ENCODE measurements at regions not wholly inside any gene's neighbourhood (a gene's known extent, or its start where the extent isn't known, plus 50 kb on each side); places are given as distances from the start of the nearest gene placed in this dataset.

DNA sequence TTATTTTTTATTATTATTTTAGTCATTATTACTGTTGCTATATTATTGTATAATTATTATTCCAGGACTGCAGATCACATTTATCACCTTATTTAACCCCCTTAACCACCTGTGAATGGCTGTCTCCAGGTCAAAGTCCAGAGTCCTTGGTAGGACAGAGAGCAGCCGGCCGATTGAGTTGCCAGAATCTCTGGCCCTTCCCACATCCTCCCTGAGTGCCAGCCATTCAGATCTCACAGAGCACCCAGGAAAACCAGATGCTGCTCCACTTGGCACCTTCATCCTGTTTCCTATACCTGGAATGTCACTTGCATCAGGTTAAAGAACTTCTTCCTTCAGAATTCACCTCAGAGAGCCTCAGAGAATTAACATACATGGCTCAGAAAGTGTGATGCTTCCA, 101.1 kb downstream of the ELAPOR2 start:
- CTCF ChIA-PET: no interaction called here
- POLR2A ChIA-PET: no interaction called here
- DNase-seq (ENCODE audit: low read depth, low spot score) (no peak), FAIRE-seq (no peak)
- Histone ChIP-seq H2AFZ (ENCODE audit: low read depth, low read length) (no peak overlapping the region), H3K9me3 (replicated peaks; ENCODE audit: control insufficient read depth, insufficient read depth, low read length) (no peaks in the 10 kb centered on the region), H3K4me1 (ENCODE audit: control insufficient read depth, extremely low read depth, insufficient read depth, low read length) (peaks cover 5% of the 10 kb centered on the region), H3K36me3 (ENCODE audit: control insufficient read depth in 2 of 2, extremely low read depth in 1 of 2, insufficient read depth in 2 of 2, low read length in 2 of 2) (no peaks in the 10 kb centered on the region), H3K27ac (ENCODE audit: insufficient read depth, low read depth, low read length) (no peak overlapping the region), H4K20me1 (replicated peaks; ENCODE audit: control insufficient read depth, extremely low read depth, insufficient read depth, low read length) (no peaks in the 10 kb centered on the region), H3K4me3 (replicated peaks in 1 of 3; ENCODE audit: insufficient read depth in 1 of 3, low read depth in 1 of 3, low read length in 3 of 3) (no peak overlapping the region), H3K9ac (replicated peaks; ENCODE audit: extremely low read depth, insufficient read depth, low read length) (no peak overlapping the region), H3K79me2 (ENCODE audit: control insufficient read depth, insufficient read depth, low read length) (no peaks in the 10 kb centered on the region), H3K4me2 (ENCODE audit: insufficient read depth, low read length) (no peak overlapping the region), H3K27me3 (ENCODE audit: control insufficient read depth in 2 of 2, insufficient read depth in 2 of 2, low read length in 2 of 2) (no peaks in the 10 kb centered on the region), H3K9me1 (replicated peaks; ENCODE audit: control insufficient read depth, extremely low read depth, insufficient read depth, low read length) (no peaks in the 10 kb centered on the region)
- dilution Hi-C loops (cut with MboI; ENCODE audit: extremely low pct_ligation_motif_present, low sequenced_read_pairs) (no loop called here), intact Hi-C loops (cut with micrococcal nuclease) (no loop called here)
- TF ChIP-seq POLR2AphosphoS5 (IDR thresholded peaks at IDR 0.05; ENCODE audit: insufficient read depth, low read depth, low read length): no peak
- TF ChIP-seq POLR2A (IDR thresholded peaks at IDR 0.05; ENCODE audit: low read depth, low read length): no peak
- no peak for TF ChIP-seq EZH2 (IDR thresholded peaks at IDR 0.05; ENCODE audit: borderline replicate concordance, low read depth, low read length, severe bottlenecking)
- TF ChIP-seq, protein P1, sequence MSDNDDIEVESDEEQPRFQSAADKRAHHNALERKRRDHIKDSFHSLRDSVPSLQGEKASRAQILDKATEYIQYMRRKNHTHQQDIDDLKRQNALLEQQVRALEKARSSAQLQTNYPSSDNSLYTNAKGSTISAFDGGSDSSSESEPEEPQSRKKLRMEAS (IDR thresholded peaks at IDR 0.05; ENCODE audit: insufficient read depth, insufficient read length): no peak
- TF ChIP-seq, protein P2, sequence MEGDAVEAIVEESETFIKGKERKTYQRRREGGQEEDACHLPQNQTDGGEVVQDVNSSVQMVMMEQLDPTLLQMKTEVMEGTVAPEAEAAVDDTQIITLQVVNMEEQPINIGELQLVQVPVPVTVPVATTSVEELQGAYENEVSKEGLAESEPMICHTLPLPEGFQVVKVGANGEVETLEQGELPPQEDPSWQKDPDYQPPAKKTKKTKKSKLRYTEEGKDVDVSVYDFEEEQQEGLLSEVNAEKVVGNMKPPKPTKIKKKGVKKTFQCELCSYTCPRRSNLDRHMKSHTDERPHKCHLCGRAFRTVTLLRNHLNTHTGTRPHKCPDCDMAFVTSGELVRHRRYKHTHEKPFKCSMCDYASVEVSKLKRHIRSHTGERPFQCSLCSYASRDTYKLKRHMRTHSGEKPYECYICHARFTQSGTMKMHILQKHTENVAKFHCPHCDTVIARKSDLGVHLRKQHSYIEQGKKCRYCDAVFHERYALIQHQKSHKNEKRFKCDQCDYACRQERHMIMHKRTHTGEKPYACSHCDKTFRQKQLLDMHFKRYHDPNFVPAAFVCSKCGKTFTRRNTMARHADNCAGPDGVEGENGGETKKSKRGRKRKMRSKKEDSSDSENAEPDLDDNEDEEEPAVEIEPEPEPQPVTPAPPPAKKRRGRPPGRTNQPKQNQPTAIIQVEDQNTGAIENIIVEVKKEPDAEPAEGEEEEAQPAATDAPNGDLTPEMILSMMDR (IDR thresholded peaks at IDR 0.05; ENCODE audit: extremely low read depth in 1 of 2, insufficient read depth in 1 of 2, low read depth in 1 of 2, low read length in 2 of 2): no peak
- TF ChIP-seq FOS (IDR thresholded peaks at IDR 0.05; ENCODE audit: borderline replicate concordance, insufficient read depth, low read length): no peak
- TF ChIP-seq JUN (IDR thresholded peaks at IDR 0.05; ENCODE audit: borderline replicate concordance, insufficient read depth, insufficient read length, low read depth): no peak
- TF ChIP-seq MYC (IDR thresholded peaks at IDR 0.05; ENCODE audit: low read depth, low read length): no peak
- no peak for TF ChIP-seq GATA2 (IDR thresholded peaks at IDR 0.05; ENCODE audit: insufficient read depth, insufficient read length, low read depth, low read length)
- no TSS peak for BruUV-seq (replicated peaks)

All from endothelial cell of umbilical vein (primary cell).